Sigmoid colon (tissue), 4 donors: ENCODE measurements at regions not wholly inside any gene's neighbourhood (a gene's known extent, or its start where the extent isn't known, plus 50 kb on each side); places are given as distances from the start of the nearest gene placed in this dataset.

Experiments
- EP300 ChIP-seq, 4 donors: sonication (generic); formaldehyde crosslinking; IDR thresholded peaks; one replicate each; pipeline ENCODE4 v1.6.1; 2017; ENCODE audit warnings: antibody characterized with exemption in 4 of 4
- POLR2AphosphoS5 ChIP-seq, 4 donors: sonication (generic); formaldehyde crosslinking; IDR thresholded peaks; one replicate each; pipeline ENCODE4 v1.6.1; 2017; ENCODE audit warnings: antibody characterized with exemption in 4 of 4
- TF ChIP-seq, protein P1 (sequence below), 4 experiments: fragments of 450-650 bp in 3 of 4; fragments of 200-600 bp in 1 of 4; IDR thresholded peaks; one replicate each; pipeline ENCODE4 v1.5.1; 2016 to 2019; ENCODE audit warnings: antibody characterized with exemption in 4 of 4, mild to moderate bottlenecking in 3 of 4, moderate library complexity in 2 of 4

GRCh38 chr5:68048516-68048915 is 167.0 kb upstream of the PIK3R1 start:
- no peak for TF ChIP-seq POLR2AphosphoS5 (IDR thresholded peaks at IDR 0.05)
- no peak for TF ChIP-seq EP300 (IDR thresholded peaks at IDR 0.05)
- TF ChIP-seq, protein P1, sequence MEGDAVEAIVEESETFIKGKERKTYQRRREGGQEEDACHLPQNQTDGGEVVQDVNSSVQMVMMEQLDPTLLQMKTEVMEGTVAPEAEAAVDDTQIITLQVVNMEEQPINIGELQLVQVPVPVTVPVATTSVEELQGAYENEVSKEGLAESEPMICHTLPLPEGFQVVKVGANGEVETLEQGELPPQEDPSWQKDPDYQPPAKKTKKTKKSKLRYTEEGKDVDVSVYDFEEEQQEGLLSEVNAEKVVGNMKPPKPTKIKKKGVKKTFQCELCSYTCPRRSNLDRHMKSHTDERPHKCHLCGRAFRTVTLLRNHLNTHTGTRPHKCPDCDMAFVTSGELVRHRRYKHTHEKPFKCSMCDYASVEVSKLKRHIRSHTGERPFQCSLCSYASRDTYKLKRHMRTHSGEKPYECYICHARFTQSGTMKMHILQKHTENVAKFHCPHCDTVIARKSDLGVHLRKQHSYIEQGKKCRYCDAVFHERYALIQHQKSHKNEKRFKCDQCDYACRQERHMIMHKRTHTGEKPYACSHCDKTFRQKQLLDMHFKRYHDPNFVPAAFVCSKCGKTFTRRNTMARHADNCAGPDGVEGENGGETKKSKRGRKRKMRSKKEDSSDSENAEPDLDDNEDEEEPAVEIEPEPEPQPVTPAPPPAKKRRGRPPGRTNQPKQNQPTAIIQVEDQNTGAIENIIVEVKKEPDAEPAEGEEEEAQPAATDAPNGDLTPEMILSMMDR (IDR thresholded peaks at IDR 0.05), result no peak
